ENCODE measurements at regions not wholly inside any gene's neighbourhood (a gene's known extent, or its start where the extent isn't known, plus 50 kb on each side); places are given as distances from the start of the nearest gene placed in this dataset.

GRCh38 chr4:37537484-37537883 lies 148.7 kb downstream of the RELL1 start (continued):
- TF ChIP-seq USF2 (IDR thresholded peaks at IDR 0.05) = no peak
- no peak for TF ChIP-seq NR3C1 (IDR thresholded peaks at IDR 0.05)
- no peak for TF ChIP-seq BHLHE40 (IDR thresholded peaks at IDR 0.05; ENCODE audit: low read depth, low read length)

DNA sequence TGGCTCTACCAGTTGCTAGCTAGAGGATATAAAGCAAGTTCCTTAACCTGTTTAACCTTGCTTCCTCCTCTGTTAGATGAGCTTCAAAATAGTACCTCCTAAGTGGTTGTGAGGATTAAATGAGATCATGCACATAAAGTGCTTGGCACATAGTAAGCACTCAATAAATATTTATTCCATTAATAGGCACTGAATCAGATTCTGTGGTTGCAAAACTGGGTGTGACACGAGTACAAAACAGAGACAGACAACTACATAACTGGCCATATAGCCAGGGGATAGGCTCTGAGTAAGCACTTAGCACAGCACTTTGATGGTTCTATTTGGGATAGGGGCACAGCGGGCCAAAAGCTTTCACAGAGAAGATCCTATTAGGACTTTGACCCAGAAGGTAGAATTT lies 150.3 kb downstream of the RELL1 start:
- ChIA-PET CTCF (interaction anchor here (0.9 kb wide), 1 partner anchor 31 kb away, joined by 4 read pairs; no protein-coding TSS in a partner anchor), POLR2A (no interaction called here)
- Histone ChIP-seq H3K9me3 (no peaks in the 10 kb centered on the region), H3K27ac (no peak overlapping the region), H3K4me1 (no peaks in the 10 kb centered on the region), H3K4me2 (no peak overlapping the region), H3K4me3 (no peak overlapping the region)
- no peak for DNase-seq (ENCODE audit: low read depth in 1 of 2, low spot score in 1 of 2)
- no peak for ATAC-seq
- FAIRE-seq = no peak
- TF ChIP-seq HDAC2 (IDR thresholded peaks at IDR 0.05) = no peak
- TF ChIP-seq, protein P1, sequence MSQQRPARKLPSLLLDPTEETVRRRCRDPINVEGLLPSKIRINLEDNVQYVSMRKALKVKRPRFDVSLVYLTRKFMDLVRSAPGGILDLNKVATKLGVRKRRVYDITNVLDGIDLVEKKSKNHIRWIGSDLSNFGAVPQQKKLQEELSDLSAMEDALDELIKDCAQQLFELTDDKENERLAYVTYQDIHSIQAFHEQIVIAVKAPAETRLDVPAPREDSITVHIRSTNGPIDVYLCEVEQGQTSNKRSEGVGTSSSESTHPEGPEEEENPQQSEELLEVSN (IDR thresholded peaks at IDR 0.05; ENCODE audit: borderline replicate concordance, low read depth) = no peak
- TF ChIP-seq CHD4 (IDR thresholded peaks at IDR 0.05; ENCODE audit: borderline replicate concordance) = no peak
- no peak for TF ChIP-seq NFE2L2 (conservative IDR thresholded peaks at IDR 0.05; ENCODE audit: low read length)
- TF ChIP-seq CHD2 (IDR thresholded peaks at IDR 0.05; ENCODE audit: low read length, partially characterized antibody) = no peak
- no peak for TF ChIP-seq CEBPB (IDR thresholded peaks at IDR 0.05)
- TF ChIP-seq GATA3 (IDR thresholded peaks at IDR 0.05; ENCODE audit: borderline replicate concordance) = no peak
- TF ChIP-seq NR3C1 (IDR thresholded peaks at IDR 0.05) = no peak
- no peak for TF ChIP-seq SREBF2 (IDR thresholded peaks at IDR 0.05)
- no peak for TF ChIP-seq PHF8 (IDR thresholded peaks at IDR 0.05; ENCODE audit: borderline replicate concordance, low read depth)
- no peak for TF ChIP-seq BHLHE40 (IDR thresholded peaks at IDR 0.05; ENCODE audit: low read depth, low read length)
- WGBS (ENCODE audit: missing lambda C conversion rate) = 20% methylated on average over 2 of the region's 2 CpGs

DNA sequence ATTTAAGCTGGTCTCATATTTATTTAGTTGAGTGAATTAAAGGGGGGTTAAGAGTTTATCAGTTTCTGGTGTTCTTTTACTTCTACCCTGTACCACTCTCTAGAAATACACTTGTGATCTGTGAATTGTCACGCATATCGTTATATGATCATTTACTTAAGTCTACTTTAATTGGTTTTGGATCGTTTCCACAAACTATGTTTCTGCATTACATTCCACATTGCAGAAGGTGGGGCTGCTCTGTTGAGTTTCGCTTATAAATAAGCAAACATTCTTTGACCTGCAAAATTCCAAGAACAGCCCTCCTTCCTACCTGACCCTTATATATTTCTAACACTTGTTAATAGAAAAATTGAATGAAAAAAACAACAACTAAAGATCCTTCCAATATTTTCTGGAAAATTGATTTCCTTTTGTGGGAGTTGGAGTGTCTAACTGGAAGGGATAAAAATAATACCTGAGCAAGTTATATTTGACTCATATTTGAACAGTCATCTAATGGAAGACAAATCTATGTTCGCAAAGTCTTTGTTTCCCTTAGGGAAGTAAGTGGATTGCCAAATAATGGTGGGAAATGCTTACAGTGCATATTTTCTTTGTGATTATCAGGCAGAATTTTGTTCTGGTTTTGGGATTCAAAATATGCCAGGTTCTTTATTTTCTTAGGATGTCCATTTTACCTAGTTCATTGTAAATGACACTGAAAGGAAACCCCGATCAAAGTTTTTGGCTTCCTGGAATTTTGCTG lies 152.7 kb downstream of the RELL1 start:
- ChIA-PET CTCF (interaction anchor here (0.9 kb wide), 1 partner anchor 81 kb away, joined by 3 read pairs; no protein-coding TSS in a partner anchor), POLR2A (no interaction called here)
- Histone ChIP-seq H3K4me1 (no peaks in the 10 kb centered on the region), H3K9me3 (no peaks in the 10 kb centered on the region), H3K4me2 (no peak overlapping the region), H3K27ac (no peak overlapping the region), H3K4me3 (no peak overlapping the region)
- ATAC-seq (no peak), DNase-seq (ENCODE audit: low read depth in 1 of 2, low spot score in 1 of 2) (no peak), FAIRE-seq (no peak)
- no peak for TF ChIP-seq BCL3 (IDR thresholded peaks at IDR 0.05)
- TF ChIP-seq JUN (IDR thresholded peaks at IDR 0.05) = no peak
- peak; percentile 82 for TF ChIP-seq MAFK (IDR thresholded peaks at IDR 0.05; ENCODE audit: partially characterized antibody)
- no peak for TF ChIP-seq CBX8 (IDR thresholded peaks at IDR 0.05)
- WGBS (ENCODE audit: missing lambda C conversion rate) = 70% methylated on average over 6 of the region's 6 CpGs

DNA sequence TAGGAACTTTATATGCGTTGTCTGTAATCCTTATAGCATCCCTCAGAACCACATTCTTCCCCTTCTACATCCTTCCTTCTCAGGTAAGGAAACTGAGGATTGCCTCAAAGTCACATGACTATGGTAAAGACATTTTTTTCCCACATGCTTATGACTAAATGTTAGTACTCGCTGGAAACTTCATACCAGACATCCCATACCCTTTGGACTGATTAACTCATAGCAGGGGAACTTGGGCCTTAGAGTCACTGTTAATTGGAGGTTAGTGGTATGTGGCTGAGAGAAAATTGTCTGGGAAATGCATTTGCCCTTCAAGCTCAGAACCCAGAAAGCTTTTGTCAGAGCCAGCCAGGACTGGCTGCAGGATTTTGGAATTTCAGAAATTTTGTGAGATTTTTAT lies 155.0 kb downstream of the RELL1 start:
- Histone ChIP-seq H3K4me1 (no peaks in the 10 kb centered on the region), H3K4me2 (no peak overlapping the region), H3K9me3 (no peaks in the 10 kb centered on the region), H3K27ac (no peak overlapping the region), H3K4me3 (no peak overlapping the region)
- TF ChIP-seq POLR2A (IDR thresholded peaks at IDR 0.05; ENCODE audit: low read length) (no peak), ESRRA (IDR thresholded peaks at IDR 0.05; ENCODE audit: borderline replicate concordance, low read length) (no peak), FOXS1 (CRISPR knock-in tag; IDR thresholded peaks at IDR 0.05) (no peak), NR3C1 (IDR thresholded peaks at IDR 0.05) (no peak), ZSCAN20 (CRISPR knock-in tag; IDR thresholded peaks at IDR 0.05) (no peak), PHF8 (IDR thresholded peaks at IDR 0.05; ENCODE audit: borderline replicate concordance, low read depth) (no peak)
- 60% methylated on average over 2 of the region's 2 CpGs for WGBS (ENCODE audit: missing lambda C conversion rate)
- DNase-seq (ENCODE audit: low read depth in 1 of 2, low spot score in 1 of 2) (no peak), FAIRE-seq (no peak), ATAC-seq (no peak)
- POLR2A ChIA-PET = no interaction called here
- CTCF ChIA-PET = no interaction called here

Measured in A549 (cell line).